GM23338 (cell line): ENCODE measurements at regions not wholly inside any gene's neighbourhood (a gene's known extent, or its start where the extent isn't known, plus 50 kb on each side); places are given as distances from the start of the nearest gene placed in this dataset.

Experiments
- ATAC-seq: fragments of 200-7000 bp; cut with Tn5 transposase; 3 replicates; pipeline ENCODE4 v1.9.1; 2020
- DNase-seq: peaks from one replicate; pipeline ENCODE4 v3.0.0-alpha.2; 2015; ENCODE audit warnings: low spot score
- H2AFZ ChIP-seq: fragments of 200-600 bp; sonication (generic); 2 replicates; pipeline ENCODE4 v1.8.0; 2016; ENCODE audit warnings: antibody characterized with exemption, mild to moderate bottlenecking, moderate library complexity
- H3F3A ChIP-seq: fragments of 200-600 bp; sonication (generic); replicated peaks from 2 replicates; pipeline ENCODE4 v1.8.0; 2017; ENCODE audit warnings: antibody characterized with exemption, mixed run types, low read depth
- H3K27ac ChIP-seq: fragments of 200-600 bp; sonication (generic); 2 replicates; pipeline ENCODE4 v1.6.1; 2016; ENCODE audit warnings: low read depth
- H3K27me3 ChIP-seq: fragments of 200-600 bp; sonication (generic); 2 replicates; pipeline ENCODE4 v1.8.0; 2016; ENCODE audit warnings: mild to moderate bottlenecking, mixed run types, moderate library complexity; ENCODE audit not compliant: insufficient read depth
- H3K36me3 ChIP-seq: fragments of 200-600 bp; sonication (generic); 2 replicates; pipeline ENCODE4 v1.8.0; 2016; ENCODE audit warnings: mild to moderate bottlenecking; ENCODE audit not compliant: insufficient read depth
- H3K4me1 ChIP-seq: fragments of 200-600 bp; sonication (generic); 2 replicates; pipeline ENCODE4 v1.8.0; 2016; ENCODE audit warnings: mild to moderate bottlenecking, moderate library complexity; ENCODE audit not compliant: insufficient read depth
- H3K4me2 ChIP-seq: fragments of 200-600 bp; sonication (generic); 2 replicates; pipeline ENCODE4 v1.7.1; 2017; ENCODE audit warnings: mixed run types
- H3K4me3 ChIP-seq: fragments of 200-600 bp; sonication (generic); 2 replicates; pipeline ENCODE4 v1.6.1; 2016; ENCODE audit warnings: mixed run types
- H3K79me2 ChIP-seq: fragments of 200-600 bp; sonication (generic); replicated peaks from 2 replicates; pipeline ENCODE4 v1.8.0; 2017; ENCODE audit warnings: mild to moderate bottlenecking; ENCODE audit not compliant: insufficient read depth
- H3K9me2 ChIP-seq: fragments of 200-600 bp; sonication (generic); 2 replicates; pipeline ENCODE4 v1.8.0; 2017; ENCODE audit not compliant: insufficient read depth
- H4K20me1 ChIP-seq: fragments of 200-600 bp; sonication (generic); replicated peaks from 2 replicates; pipeline ENCODE4 v1.8.0; 2017; ENCODE audit warnings: mild to moderate bottlenecking; ENCODE audit not compliant: insufficient read depth
- H3K27ac Mint-ChIP-seq: 2 replicates; pipeline ENCODE4 v1.8.0; 2020; ENCODE audit warnings: inconsistent platforms, mild to moderate bottlenecking, moderate library complexity, mixed read lengths
- H3K27me3 Mint-ChIP-seq: 3 replicates; pipeline ENCODE4 v1.8.0; 2022; ENCODE audit warnings: low read depth, mild to moderate bottlenecking, moderate library complexity, mixed read lengths, inconsistent platforms; ENCODE audit not compliant: insufficient read depth, poor library complexity
- H3K36me3 Mint-ChIP-seq: 3 replicates; pipeline ENCODE4 v1.8.0; 2021; ENCODE audit warnings: low read depth, mild to moderate bottlenecking, inconsistent platforms, moderate library complexity, mixed read lengths
- H3K4me1 Mint-ChIP-seq: 3 replicates; pipeline ENCODE4 v1.8.0; 2020; ENCODE audit warnings: mild to moderate bottlenecking, inconsistent platforms, mixed read lengths
- H3K4me3 Mint-ChIP-seq: 3 replicates; pipeline ENCODE4 v1.8.0; 2021; ENCODE audit warnings: moderate library complexity, mild to moderate bottlenecking, inconsistent platforms, mixed read lengths
- H3K9me3 Mint-ChIP-seq: 3 replicates; pipeline ENCODE4 v1.8.0; 2020; ENCODE audit warnings: moderate library complexity, mild to moderate bottlenecking, inconsistent platforms, mixed read lengths
- CREB1 ChIP-seq: fragments of 250-450 bp; sonication (Bioruptor Pico); IDR thresholded peaks from 2 replicates; pipeline ENCODE4 v1.5.0; 2020; ENCODE audit warnings: low read depth, mild to moderate bottlenecking, moderate library complexity
- EZH2 ChIP-seq: fragments of 200-600 bp; sonication (generic); IDR thresholded peaks from one replicate; pipeline ENCODE4 v1.8.0; 2017; ENCODE audit warnings: antibody characterized with exemption, mild to moderate bottlenecking, low read depth; ENCODE audit not compliant: unreplicated experiment
- EZH2phosphoT487 ChIP-seq: fragments of 200-600 bp; sonication (generic); IDR thresholded peaks from one replicate; pipeline ENCODE4 v1.8.1; 2018; ENCODE audit warnings: antibody characterized with exemption; ENCODE audit not compliant: unreplicated experiment
- JUNB ChIP-seq: IDR thresholded peaks from one replicate; pipeline ENCODE4 v1.6.1; 2016; ENCODE audit warnings: antibody characterized with exemption; ENCODE audit not compliant: unreplicated experiment
- NANOG ChIP-seq: IDR thresholded peaks from 2 replicates; pipeline ENCODE4 v1.6.1; 2016; ENCODE audit warnings: antibody characterized with exemption, borderline replicate concordance
- POLR2AphosphoS5 ChIP-seq: IDR thresholded peaks from 2 replicates; pipeline ENCODE4 v1.6.1; 2016; ENCODE audit warnings: antibody characterized with exemption, low read depth
- STAT1 ChIP-seq: IDR thresholded peaks from one replicate; pipeline ENCODE4 v1.6.1; 2016; ENCODE audit warnings: antibody characterized with exemption; ENCODE audit not compliant: unreplicated experiment
- ZNF114 ChIP-seq: fragments of 250-450 bp; sonication (Bioruptor Pico); IDR thresholded peaks from 2 replicates; pipeline ENCODE4 v1.5.0; 2020; ENCODE audit warnings: mild to moderate bottlenecking, moderate library complexity
- ZNF331 ChIP-seq: fragments of 250-450 bp; sonication (Bioruptor Pico); IDR thresholded peaks from 2 replicates; pipeline ENCODE4 v1.5.0; 2020; ENCODE audit warnings: low read depth, mild to moderate bottlenecking, moderate library complexity
- TF ChIP-seq, protein P1 (sequence below): fragments of 250-450 bp; sonication (Bioruptor Pico); IDR thresholded peaks from 2 replicates; pipeline ENCODE4 v1.5.0; 2020; ENCODE audit warnings: mild to moderate bottlenecking, moderate library complexity
- TF ChIP-seq, protein P2 (sequence below): IDR thresholded peaks from one replicate; pipeline ENCODE4 v1.6.1; 2018; ENCODE audit warnings: antibody characterized with exemption; ENCODE audit not compliant: unreplicated experiment
- TF ChIP-seq, protein P3 (sequence below), 2 experiments: fragments of 200-600 bp in 1 of 2; sonication (generic) in 1 of 2; conservative IDR thresholded peaks; 2 replicates each; pipeline versions ENCODE4 v1.5.1 to v1.6.1; 2016 to 2017; ENCODE audit warnings: antibody characterized with exemption in 2 of 2, low read depth in 2 of 2, mild to moderate bottlenecking in 2 of 2, moderate library complexity in 1 of 2
- TF ChIP-seq, protein P4 (sequence below): IDR thresholded peaks from 2 replicates; pipeline ENCODE4 v1.6.1; 2016; ENCODE audit warnings: antibody characterized with exemption

DNA sequence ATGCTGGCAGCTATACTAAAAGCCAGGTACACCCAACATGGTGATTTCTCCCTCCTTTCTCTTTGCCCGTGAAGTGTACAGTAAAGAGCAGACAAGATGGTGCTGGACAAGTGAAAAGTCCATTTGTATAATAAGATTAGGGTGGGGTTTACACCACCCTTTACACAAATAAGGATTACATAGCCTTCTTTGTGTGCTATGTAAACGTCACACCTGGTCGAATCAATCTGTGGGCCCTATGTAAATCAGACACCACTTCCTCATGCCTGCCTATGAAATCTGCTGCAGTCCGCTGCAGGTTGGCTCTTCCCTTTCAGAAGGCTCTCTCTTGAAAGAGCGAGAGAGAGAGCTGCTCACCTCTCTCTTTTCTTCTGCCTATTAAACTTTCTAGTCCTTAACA, 1054.3 kb upstream of the SLC39A10 start:
- Mint-ChIP-seq H3K9me3 (peaks cover 45% of the 10 kb centered on the region), H3K27me3 (peaks cover 1% of the 10 kb centered on the region), H3K36me3 (peaks cover 35% of the 10 kb centered on the region; the same call in 2 of the 3 replicates), H3K27ac (no peak overlapping the region), H3K4me3 (no peak overlapping the region), H3K4me1 (no peaks in the 10 kb centered on the region)
- no peak for DNase-seq
- H3K4me2 ChIP-seq = no peak overlapping the region
- no peak overlapping the region for H3K4me3 ChIP-seq
- H3K27me3 ChIP-seq = no peaks in the 10 kb centered on the region
- peaks cover 7% of the 10 kb centered on the region; the same call in 1 of the 2 replicates for H3K36me3 ChIP-seq
- H2AFZ ChIP-seq = peak overlapping the region; percentile 38; the same call in 1 of the 2 replicates
- no peaks in the 10 kb centered on the region for H3F3A ChIP-seq
- H3K27ac ChIP-seq = no peak overlapping the region
- H3K79me2 ChIP-seq = no peaks in the 10 kb centered on the region
- no peaks in the 10 kb centered on the region for H3K4me1 ChIP-seq
- no peaks in the 10 kb centered on the region for H3K9me2 ChIP-seq
- ATAC-seq = no peak
- TF ChIP-seq ZNF331 (CRISPR knock-in tag) (no peak), STAT1 (no peak), ZNF114 (CRISPR knock-in tag) (no peak), POLR2AphosphoS5 (no peak), NANOG (no peak), CREB1 (no peak), EZH2phosphoT487 (no peak), JUNB (no peak), EZH2 (no peak)
- TF ChIP-seq, protein P1, sequence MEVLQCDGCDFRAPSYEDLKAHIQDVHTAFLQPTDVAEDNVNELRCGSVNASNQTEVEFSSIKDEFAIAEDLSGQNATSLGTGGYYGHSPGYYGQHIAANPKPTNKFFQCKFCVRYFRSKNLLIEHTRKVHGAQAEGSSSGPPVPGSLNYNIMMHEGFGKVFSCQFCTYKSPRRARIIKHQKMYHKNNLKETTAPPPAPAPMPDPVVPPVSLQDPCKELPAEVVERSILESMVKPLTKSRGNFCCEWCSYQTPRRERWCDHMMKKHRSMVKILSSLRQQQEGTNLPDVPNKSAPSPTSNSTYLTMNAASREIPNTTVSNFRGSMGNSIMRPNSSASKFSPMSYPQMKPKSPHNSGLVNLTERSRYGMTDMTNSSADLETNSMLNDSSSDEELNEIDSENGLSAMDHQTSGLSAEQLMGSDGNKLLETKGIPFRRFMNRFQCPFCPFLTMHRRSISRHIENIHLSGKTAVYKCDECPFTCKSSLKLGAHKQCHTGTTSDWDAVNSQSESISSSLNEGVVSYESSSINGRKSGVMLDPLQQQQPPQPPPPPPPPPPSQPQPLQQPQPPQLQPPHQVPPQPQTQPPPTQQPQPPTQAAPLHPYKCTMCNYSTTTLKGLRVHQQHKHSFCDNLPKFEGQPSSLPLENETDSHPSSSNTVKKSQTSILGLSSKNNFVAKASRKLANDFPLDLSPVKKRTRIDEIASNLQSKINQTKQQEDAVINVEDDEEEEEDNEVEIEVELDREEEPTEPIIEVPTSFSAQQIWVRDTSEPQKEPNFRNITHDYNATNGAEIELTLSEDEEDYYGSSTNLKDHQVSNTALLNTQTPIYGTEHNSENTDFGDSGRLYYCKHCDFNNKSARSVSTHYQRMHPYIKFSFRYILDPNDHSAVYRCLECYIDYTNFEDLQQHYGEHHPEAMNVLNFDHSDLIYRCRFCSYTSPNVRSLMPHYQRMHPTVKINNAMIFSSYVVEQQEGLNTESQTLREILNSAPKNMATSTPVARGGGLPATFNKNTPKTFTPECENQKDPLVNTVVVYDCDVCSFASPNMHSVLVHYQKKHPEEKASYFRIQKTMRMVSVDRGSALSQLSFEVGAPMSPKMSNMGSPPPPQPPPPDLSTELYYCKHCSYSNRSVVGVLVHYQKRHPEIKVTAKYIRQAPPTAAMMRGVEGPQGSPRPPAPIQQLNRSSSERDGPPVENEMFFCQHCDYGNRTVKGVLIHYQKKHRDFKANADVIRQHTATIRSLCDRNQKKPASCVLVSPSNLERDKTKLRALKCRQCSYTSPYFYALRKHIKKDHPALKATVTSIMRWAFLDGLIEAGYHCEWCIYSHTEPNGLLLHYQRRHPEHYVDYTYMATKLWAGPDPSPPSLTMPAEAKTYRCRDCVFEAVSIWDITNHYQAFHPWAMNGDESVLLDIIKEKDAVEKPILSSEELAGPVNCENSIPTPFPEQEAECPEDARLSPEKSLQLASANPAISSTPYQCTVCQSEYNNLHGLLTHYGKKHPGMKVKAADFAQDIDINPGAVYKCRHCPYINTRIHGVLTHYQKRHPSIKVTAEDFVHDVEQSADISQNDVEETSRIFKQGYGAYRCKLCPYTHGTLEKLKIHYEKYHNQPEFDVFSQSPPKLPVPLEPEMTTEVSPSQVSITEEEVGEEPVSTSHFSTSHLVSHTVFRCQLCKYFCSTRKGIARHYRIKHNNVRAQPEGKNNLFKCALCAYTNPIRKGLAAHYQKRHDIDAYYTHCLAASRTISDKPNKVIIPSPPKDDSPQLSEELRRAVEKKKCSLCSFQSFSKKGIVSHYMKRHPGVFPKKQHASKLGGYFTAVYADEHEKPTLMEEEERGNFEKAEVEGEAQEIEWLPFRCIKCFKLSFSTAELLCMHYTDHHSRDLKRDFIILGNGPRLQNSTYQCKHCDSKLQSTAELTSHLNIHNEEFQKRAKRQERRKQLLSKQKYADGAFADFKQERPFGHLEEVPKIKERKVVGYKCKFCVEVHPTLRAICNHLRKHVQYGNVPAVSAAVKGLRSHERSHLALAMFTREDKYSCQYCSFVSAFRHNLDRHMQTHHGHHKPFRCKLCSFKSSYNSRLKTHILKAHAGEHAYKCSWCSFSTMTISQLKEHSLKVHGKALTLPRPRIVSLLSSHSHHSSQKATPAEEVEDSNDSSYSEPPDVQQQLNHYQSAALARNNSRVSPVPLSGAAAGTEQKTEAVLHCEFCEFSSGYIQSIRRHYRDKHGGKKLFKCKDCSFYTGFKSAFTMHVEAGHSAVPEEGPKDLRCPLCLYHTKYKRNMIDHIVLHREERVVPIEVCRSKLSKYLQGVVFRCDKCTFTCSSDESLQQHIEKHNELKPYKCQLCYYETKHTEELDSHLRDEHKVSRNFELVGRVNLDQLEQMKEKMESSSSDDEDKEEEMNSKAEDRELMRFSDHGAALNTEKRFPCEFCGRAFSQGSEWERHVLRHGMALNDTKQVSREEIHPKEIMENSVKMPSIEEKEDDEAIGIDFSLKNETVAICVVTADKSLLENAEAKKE (CRISPR knock-in tag) = no peak
- TF ChIP-seq, protein P2, sequence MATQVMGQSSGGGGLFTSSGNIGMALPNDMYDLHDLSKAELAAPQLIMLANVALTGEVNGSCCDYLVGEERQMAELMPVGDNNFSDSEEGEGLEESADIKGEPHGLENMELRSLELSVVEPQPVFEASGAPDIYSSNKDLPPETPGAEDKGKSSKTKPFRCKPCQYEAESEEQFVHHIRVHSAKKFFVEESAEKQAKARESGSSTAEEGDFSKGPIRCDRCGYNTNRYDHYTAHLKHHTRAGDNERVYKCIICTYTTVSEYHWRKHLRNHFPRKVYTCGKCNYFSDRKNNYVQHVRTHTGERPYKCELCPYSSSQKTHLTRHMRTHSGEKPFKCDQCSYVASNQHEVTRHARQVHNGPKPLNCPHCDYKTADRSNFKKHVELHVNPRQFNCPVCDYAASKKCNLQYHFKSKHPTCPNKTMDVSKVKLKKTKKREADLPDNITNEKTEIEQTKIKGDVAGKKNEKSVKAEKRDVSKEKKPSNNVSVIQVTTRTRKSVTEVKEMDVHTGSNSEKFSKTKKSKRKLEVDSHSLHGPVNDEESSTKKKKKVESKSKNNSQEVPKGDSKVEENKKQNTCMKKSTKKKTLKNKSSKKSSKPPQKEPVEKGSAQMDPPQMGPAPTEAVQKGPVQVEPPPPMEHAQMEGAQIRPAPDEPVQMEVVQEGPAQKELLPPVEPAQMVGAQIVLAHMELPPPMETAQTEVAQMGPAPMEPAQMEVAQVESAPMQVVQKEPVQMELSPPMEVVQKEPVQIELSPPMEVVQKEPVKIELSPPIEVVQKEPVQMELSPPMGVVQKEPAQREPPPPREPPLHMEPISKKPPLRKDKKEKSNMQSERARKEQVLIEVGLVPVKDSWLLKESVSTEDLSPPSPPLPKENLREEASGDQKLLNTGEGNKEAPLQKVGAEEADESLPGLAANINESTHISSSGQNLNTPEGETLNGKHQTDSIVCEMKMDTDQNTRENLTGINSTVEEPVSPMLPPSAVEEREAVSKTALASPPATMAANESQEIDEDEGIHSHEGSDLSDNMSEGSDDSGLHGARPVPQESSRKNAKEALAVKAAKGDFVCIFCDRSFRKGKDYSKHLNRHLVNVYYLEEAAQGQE = no peak
- TF ChIP-seq, protein P3, sequence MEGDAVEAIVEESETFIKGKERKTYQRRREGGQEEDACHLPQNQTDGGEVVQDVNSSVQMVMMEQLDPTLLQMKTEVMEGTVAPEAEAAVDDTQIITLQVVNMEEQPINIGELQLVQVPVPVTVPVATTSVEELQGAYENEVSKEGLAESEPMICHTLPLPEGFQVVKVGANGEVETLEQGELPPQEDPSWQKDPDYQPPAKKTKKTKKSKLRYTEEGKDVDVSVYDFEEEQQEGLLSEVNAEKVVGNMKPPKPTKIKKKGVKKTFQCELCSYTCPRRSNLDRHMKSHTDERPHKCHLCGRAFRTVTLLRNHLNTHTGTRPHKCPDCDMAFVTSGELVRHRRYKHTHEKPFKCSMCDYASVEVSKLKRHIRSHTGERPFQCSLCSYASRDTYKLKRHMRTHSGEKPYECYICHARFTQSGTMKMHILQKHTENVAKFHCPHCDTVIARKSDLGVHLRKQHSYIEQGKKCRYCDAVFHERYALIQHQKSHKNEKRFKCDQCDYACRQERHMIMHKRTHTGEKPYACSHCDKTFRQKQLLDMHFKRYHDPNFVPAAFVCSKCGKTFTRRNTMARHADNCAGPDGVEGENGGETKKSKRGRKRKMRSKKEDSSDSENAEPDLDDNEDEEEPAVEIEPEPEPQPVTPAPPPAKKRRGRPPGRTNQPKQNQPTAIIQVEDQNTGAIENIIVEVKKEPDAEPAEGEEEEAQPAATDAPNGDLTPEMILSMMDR (conservative IDR thresholded peaks at IDR 0.05; ENCODE audit: low read depth in 2 of 2) = no peak
- TF ChIP-seq, protein P4, sequence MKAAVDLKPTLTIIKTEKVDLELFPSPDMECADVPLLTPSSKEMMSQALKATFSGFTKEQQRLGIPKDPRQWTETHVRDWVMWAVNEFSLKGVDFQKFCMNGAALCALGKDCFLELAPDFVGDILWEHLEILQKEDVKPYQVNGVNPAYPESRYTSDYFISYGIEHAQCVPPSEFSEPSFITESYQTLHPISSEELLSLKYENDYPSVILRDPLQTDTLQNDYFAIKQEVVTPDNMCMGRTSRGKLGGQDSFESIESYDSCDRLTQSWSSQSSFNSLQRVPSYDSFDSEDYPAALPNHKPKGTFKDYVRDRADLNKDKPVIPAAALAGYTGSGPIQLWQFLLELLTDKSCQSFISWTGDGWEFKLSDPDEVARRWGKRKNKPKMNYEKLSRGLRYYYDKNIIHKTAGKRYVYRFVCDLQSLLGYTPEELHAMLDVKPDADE = no peak
- H4K20me1 ChIP-seq = no peaks in the 10 kb centered on the region
